ENCODE measurements at regions not wholly inside any gene's neighbourhood (a gene's known extent, or its start where the extent isn't known, plus 50 kb on each side); places are given as distances from the start of the nearest gene placed in this dataset.

DNA sequence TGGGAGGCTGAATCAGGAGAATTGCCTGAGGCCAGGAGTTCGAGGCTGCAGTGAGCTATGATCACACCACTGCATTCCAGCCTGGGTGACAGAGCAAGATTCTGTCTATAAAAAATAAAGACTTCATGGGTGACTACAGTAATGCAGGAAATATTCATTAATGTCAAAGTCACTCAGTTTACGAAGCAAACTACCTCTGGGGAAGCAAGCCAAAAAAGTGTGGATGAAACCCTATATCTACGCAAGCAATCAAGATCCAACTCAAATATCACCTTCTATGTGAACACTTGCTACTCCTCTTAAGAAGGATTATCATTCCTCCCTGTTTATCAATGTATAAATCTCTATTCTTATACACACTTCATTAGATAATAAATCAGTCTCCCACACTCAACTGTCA, 434.8 kb downstream of the SETD4 start:
- CTCF ChIA-PET (ENCODE audit: unreplicated experiment), result no interaction called here
- H4K20me1 ChIP-seq (ENCODE audit: insufficient read depth, low read length), result no peaks in the 10 kb centered on the region
- POLR2A ChIA-PET, result interaction anchor here (1.6 kb wide), 1 partner anchor 10 kb away, joined by 3 read pairs; no protein-coding TSS in a partner anchor
- no TSS peak for BruUV-seq (replicated peaks)
- intact Hi-C loops (cut with micrococcal nuclease; ENCODE audit: unreplicated experiment), result no loop called here
- no peak overlapping the region for H3K4me2 ChIP-seq (ENCODE audit: low read length)
- TF ChIP-seq CTCF (conservative IDR thresholded peaks at IDR 0.05; ENCODE audit: low read length) (no peak), EZH2phosphoT487 (IDR thresholded peaks at IDR 0.05; ENCODE audit: borderline replicate concordance, low read depth, low read length) (no peak)
- no peak overlapping the region for H3K4me3 ChIP-seq (ENCODE audit: low read depth, low read length, poor library complexity, severe bottlenecking)
- H3K36me3 ChIP-seq (ENCODE audit: insufficient read depth, low read length), result no peaks in the 10 kb centered on the region
- no peak overlapping the region for H2AFZ ChIP-seq (ENCODE audit: low read length)
- no peaks in the 10 kb centered on the region for H3K4me1 ChIP-seq (ENCODE audit: insufficient read depth, low read length, poor library complexity, severe bottlenecking)
- no peak overlapping the region for H3K27ac ChIP-seq (ENCODE audit: low read depth, low read length, poor library complexity, severe bottlenecking)
- H3K79me2 ChIP-seq (ENCODE audit: insufficient read depth, low read depth, low read length), result no peaks in the 10 kb centered on the region
- no peaks in the 10 kb centered on the region for H3K9me3 ChIP-seq (ENCODE audit: low read length)
- DNase-seq (ENCODE audit: low spot score), result no peak
- H3K9me2 ChIP-seq (ENCODE audit: insufficient read depth, low read length), result no peaks in the 10 kb centered on the region

DNA sequence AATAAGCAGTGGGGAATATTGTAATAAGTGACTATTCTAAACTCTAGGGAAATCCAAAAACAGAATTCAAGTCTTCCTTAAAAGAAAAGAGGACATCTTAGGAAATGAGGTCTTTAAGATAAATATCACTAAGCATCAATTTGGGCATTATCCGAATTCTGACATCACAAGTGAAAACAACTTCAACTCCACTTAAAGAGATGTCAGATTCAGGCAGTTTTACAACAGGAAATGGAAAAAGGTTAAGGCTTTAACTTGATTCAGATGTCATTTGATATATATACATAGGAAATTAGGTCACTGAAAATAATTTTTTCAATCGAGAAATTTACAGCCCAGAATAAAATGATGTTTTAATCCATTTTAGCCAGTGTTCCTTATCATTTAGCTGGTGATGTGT, 435.4 kb downstream of the SETD4 start:
- POLR2A ChIA-PET, result interaction anchor here (1.6 kb wide), 1 partner anchor 9 kb away, joined by 3 read pairs; no protein-coding TSS in a partner anchor

GRCh38 chr21:35622612-35623011, 437.7 kb downstream of the SETD4 start:
- Histone ChIP-seq H3K9me3 (ENCODE audit: low read length) (no peaks in the 10 kb centered on the region), H3K79me2 (ENCODE audit: insufficient read depth, low read depth, low read length) (no peaks in the 10 kb centered on the region), H3K4me2 (ENCODE audit: low read length) (no peak overlapping the region), H4K20me1 (ENCODE audit: insufficient read depth, low read length) (no peaks in the 10 kb centered on the region), H3K9me2 (ENCODE audit: insufficient read depth, low read length) (no peaks in the 10 kb centered on the region), H2AFZ (ENCODE audit: low read length) (no peak overlapping the region), H3K4me1 (ENCODE audit: insufficient read depth, low read length, poor library complexity, severe bottlenecking) (no peaks in the 10 kb centered on the region), H3K27ac (ENCODE audit: low read depth, low read length, poor library complexity, severe bottlenecking) (no peak overlapping the region), H3K4me3 (ENCODE audit: low read depth, low read length, poor library complexity, severe bottlenecking) (no peak overlapping the region), H3K36me3 (ENCODE audit: insufficient read depth, low read length) (no peaks in the 10 kb centered on the region)
- DNase-seq (ENCODE audit: low spot score), result no peak
- BruUV-seq (replicated peaks), result no TSS peak
- ChIA-PET POLR2A (no interaction called here), CTCF (ENCODE audit: unreplicated experiment) (no interaction called here)
- intact Hi-C loops (cut with micrococcal nuclease; ENCODE audit: unreplicated experiment), result no loop called here
- TF ChIP-seq CTCF (conservative IDR thresholded peaks at IDR 0.05; ENCODE audit: low read length), result no peak
- no peak for TF ChIP-seq EZH2phosphoT487 (IDR thresholded peaks at IDR 0.05; ENCODE audit: borderline replicate concordance, low read depth, low read length)

More for the DNA sequence above, 435.4 kb downstream of the SETD4 start:
- DNase-seq (ENCODE audit: low spot score), result no peak
- Histone ChIP-seq H3K36me3 (ENCODE audit: insufficient read depth, low read length) (no peaks in the 10 kb centered on the region), H4K20me1 (ENCODE audit: insufficient read depth, low read length) (no peaks in the 10 kb centered on the region), H3K9me2 (ENCODE audit: insufficient read depth, low read length) (no peaks in the 10 kb centered on the region), H3K4me1 (ENCODE audit: insufficient read depth, low read length, poor library complexity, severe bottlenecking) (no peaks in the 10 kb centered on the region), H3K4me2 (ENCODE audit: low read length) (no peak overlapping the region), H3K4me3 (ENCODE audit: low read depth, low read length, poor library complexity, severe bottlenecking) (no peak overlapping the region), H3K9me3 (ENCODE audit: low read length) (no peaks in the 10 kb centered on the region), H3K79me2 (ENCODE audit: insufficient read depth, low read depth, low read length) (no peaks in the 10 kb centered on the region), H3K27ac (ENCODE audit: low read depth, low read length, poor library complexity, severe bottlenecking) (no peak overlapping the region), H2AFZ (ENCODE audit: low read length) (no peak overlapping the region)
- TF ChIP-seq EZH2phosphoT487 (IDR thresholded peaks at IDR 0.05; ENCODE audit: borderline replicate concordance, low read depth, low read length) (no peak), CTCF (conservative IDR thresholded peaks at IDR 0.05; ENCODE audit: low read length) (no peak)
- intact Hi-C loops (cut with micrococcal nuclease; ENCODE audit: unreplicated experiment), result no loop called here
- BruUV-seq (replicated peaks), result no TSS peak
- CTCF ChIA-PET (ENCODE audit: unreplicated experiment), result no interaction called here

Measured in OCI-LY7 (cell line).